ENCODE measurements at regions not wholly inside any gene's neighbourhood (a gene's known extent, or its start where the extent isn't known, plus 50 kb on each side); places are given as distances from the start of the nearest gene placed in this dataset.

GRCh38 chr21:23624281-23624680 is 1983.0 kb downstream of the MRPL39 start:
- H3K4me3 ChIP-seq (ENCODE audit: insufficient read depth, low read depth, low read length): no peak overlapping the region
- H4K20me1 ChIP-seq (ENCODE audit: insufficient read depth, low read length): no peaks in the 10 kb centered on the region
- FAIRE-seq: no peak
- H3K27ac ChIP-seq (ENCODE audit: low read depth, low read length): no peak overlapping the region
- no peaks in the 10 kb centered on the region for H3K4me1 Mint-ChIP-seq (ENCODE audit: low read depth, unreplicated experiment)
- no peak overlapping the region for H3K9ac ChIP-seq (ENCODE audit: low read length)
- no peaks in the 10 kb centered on the region for H3K36me3 ChIP-seq (ENCODE audit: insufficient read depth, low read length)
- no peak overlapping the region for H3K27ac Mint-ChIP-seq (ENCODE audit: unreplicated experiment)
- H3K9me3 ChIP-seq (ENCODE audit: insufficient read depth, low read depth, low read length): no peaks in the 10 kb centered on the region
- no peaks in the 10 kb centered on the region for H3K36me3 Mint-ChIP-seq (ENCODE audit: low read depth, unreplicated experiment)
- H3K9me3 Mint-ChIP-seq (ENCODE audit: unreplicated experiment): no peaks in the 10 kb centered on the region
- no peak for DNase-seq (ENCODE audit: low read depth)
- H3K4me2 ChIP-seq (ENCODE audit: low read length): no peak overlapping the region
- TF ChIP-seq EZH2 (IDR thresholded peaks at IDR 0.05; ENCODE audit: insufficient read depth, low read length): no peak
- TF ChIP-seq CTCF (IDR thresholded peaks at IDR 0.05; ENCODE audit: insufficient read depth, low read depth, low read length): no peak
- no peaks in the 10 kb centered on the region for H3K27me3 Mint-ChIP-seq (ENCODE audit: low read depth, unreplicated experiment)
- no peaks in the 10 kb centered on the region for H3K79me2 ChIP-seq (ENCODE audit: insufficient read depth, low read length)
- H3K4me1 ChIP-seq (ENCODE audit: insufficient read depth, low read length): no peaks in the 10 kb centered on the region
- no peaks in the 10 kb centered on the region for H3K27me3 ChIP-seq (ENCODE audit: insufficient read depth, low read length)
- H3K4me3 Mint-ChIP-seq (ENCODE audit: unreplicated experiment): no peak overlapping the region
- no peak overlapping the region for H2AFZ ChIP-seq (ENCODE audit: low read depth, low read length)

GRCh38 chr21:23613014-23613413 is 1994.3 kb downstream of the MRPL39 start:
- Histone ChIP-seq H3K27ac (ENCODE audit: low read depth, low read length) (no peak overlapping the region), H3K79me2 (ENCODE audit: insufficient read depth, low read length) (no peaks in the 10 kb centered on the region), H3K27me3 (ENCODE audit: insufficient read depth, low read length) (no peaks in the 10 kb centered on the region), H3K4me3 (ENCODE audit: insufficient read depth, low read depth, low read length) (no peak overlapping the region), H3K4me1 (ENCODE audit: insufficient read depth, low read length) (no peaks in the 10 kb centered on the region), H3K36me3 (ENCODE audit: insufficient read depth, low read length) (no peaks in the 10 kb centered on the region), H3K4me2 (ENCODE audit: low read length) (no peak overlapping the region), H3K9me3 (ENCODE audit: insufficient read depth, low read depth, low read length) (no peaks in the 10 kb centered on the region), H3K9ac (ENCODE audit: low read length) (no peak overlapping the region), H2AFZ (ENCODE audit: low read depth, low read length) (no peak overlapping the region), H4K20me1 (ENCODE audit: insufficient read depth, low read length) (no peaks in the 10 kb centered on the region)
- Mint-ChIP-seq H3K4me1 (ENCODE audit: low read depth, unreplicated experiment) (no peaks in the 10 kb centered on the region), H3K9me3 (ENCODE audit: unreplicated experiment) (no peaks in the 10 kb centered on the region), H3K27ac (ENCODE audit: unreplicated experiment) (no peak overlapping the region), H3K27me3 (ENCODE audit: low read depth, unreplicated experiment) (no peaks in the 10 kb centered on the region), H3K4me3 (ENCODE audit: unreplicated experiment) (no peak overlapping the region), H3K36me3 (ENCODE audit: low read depth, unreplicated experiment) (no peaks in the 10 kb centered on the region)
- no peak for FAIRE-seq
- TF ChIP-seq CTCF (IDR thresholded peaks at IDR 0.05; ENCODE audit: insufficient read depth, low read depth, low read length) (no peak), EZH2 (IDR thresholded peaks at IDR 0.05; ENCODE audit: insufficient read depth, low read length) (no peak)
- no peak for DNase-seq (ENCODE audit: low read depth)

DNA sequence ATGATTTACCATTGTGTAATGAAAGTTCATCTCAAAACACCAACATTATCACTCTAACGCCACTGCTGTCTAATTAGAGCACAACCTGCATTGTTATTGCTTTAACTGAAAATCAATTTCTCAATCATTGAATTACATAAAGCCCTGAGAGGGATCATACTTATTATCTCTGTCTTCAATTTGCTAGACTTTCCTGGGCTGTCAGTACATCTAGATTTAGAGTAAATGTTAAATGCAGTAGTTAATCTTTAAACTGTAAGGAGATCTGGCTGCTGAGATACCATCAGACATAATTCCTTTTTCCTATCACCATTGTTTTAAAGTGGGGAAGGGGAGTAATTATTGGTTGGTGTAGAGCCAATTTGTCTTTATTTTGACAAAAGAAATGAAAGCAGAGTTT is 1995.1 kb downstream of the MRPL39 start:
- H3K4me2 ChIP-seq (ENCODE audit: low read length): no peak overlapping the region
- H3K4me1 ChIP-seq (ENCODE audit: insufficient read depth, low read length): no peaks in the 10 kb centered on the region
- H3K9ac ChIP-seq (ENCODE audit: low read length): no peak overlapping the region
- TF ChIP-seq CTCF (IDR thresholded peaks at IDR 0.05; ENCODE audit: insufficient read depth, low read depth, low read length): no peak
- no peak for TF ChIP-seq EZH2 (IDR thresholded peaks at IDR 0.05; ENCODE audit: insufficient read depth, low read length)
- H3K9me3 Mint-ChIP-seq (ENCODE audit: unreplicated experiment): no peaks in the 10 kb centered on the region
- H3K27me3 ChIP-seq (ENCODE audit: insufficient read depth, low read length): no peaks in the 10 kb centered on the region
- H4K20me1 ChIP-seq (ENCODE audit: insufficient read depth, low read length): no peaks in the 10 kb centered on the region
- H3K4me3 Mint-ChIP-seq (ENCODE audit: unreplicated experiment): no peak overlapping the region
- no peaks in the 10 kb centered on the region for H3K79me2 ChIP-seq (ENCODE audit: insufficient read depth, low read length)
- peaks cover under 1% of the 10 kb centered on the region for H3K9me3 ChIP-seq (ENCODE audit: insufficient read depth, low read depth, low read length)
- H3K4me3 ChIP-seq (ENCODE audit: insufficient read depth, low read depth, low read length): no peak overlapping the region
- DNase-seq (ENCODE audit: low read depth) (no peak), FAIRE-seq (no peak)
- no peak overlapping the region for H3K27ac Mint-ChIP-seq (ENCODE audit: unreplicated experiment)
- H3K36me3 Mint-ChIP-seq (ENCODE audit: low read depth, unreplicated experiment): no peaks in the 10 kb centered on the region
- no peaks in the 10 kb centered on the region for H3K27me3 Mint-ChIP-seq (ENCODE audit: low read depth, unreplicated experiment)
- no peaks in the 10 kb centered on the region for H3K4me1 Mint-ChIP-seq (ENCODE audit: low read depth, unreplicated experiment)
- H3K36me3 ChIP-seq (ENCODE audit: insufficient read depth, low read length): no peaks in the 10 kb centered on the region
- no peak overlapping the region for H2AFZ ChIP-seq (ENCODE audit: low read depth, low read length)
- H3K27ac ChIP-seq (ENCODE audit: low read depth, low read length): no peak overlapping the region

Data from astrocyte (in vitro differentiated cells and primary cell).